ENCODE measurements at regions not wholly inside any gene's neighbourhood (a gene's known extent, or its start where the extent isn't known, plus 50 kb on each side); places are given as distances from the start of the nearest gene placed in this dataset.

DNA sequence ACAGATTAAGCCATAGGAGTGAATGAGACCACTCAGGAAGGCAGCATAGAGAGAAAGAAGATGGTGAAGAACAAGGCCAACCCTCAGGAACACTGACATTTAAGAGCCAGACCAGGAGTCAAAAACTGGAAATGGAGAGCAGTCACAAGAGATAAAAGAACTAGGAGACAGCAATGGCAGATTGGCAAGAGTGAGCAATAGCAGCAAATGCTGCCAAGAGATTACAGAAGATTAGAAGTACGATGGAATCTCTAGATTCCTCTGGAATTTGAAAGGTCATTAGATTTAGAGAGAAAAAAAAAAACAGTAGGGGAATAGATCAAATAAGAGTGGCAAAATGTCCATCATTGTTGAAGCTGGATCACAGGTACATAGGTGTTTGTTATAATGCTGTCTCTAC lies 73.4 kb upstream of the SLC44A1 start:
- no peak for TF ChIP-seq EP300 (IDR thresholded peaks at IDR 0.05)
- TF ChIP-seq POLR2AphosphoS5 (IDR thresholded peaks at IDR 0.05): no peak
- Histone ChIP-seq H3K9me3 (no peaks in the 10 kb centered on the region), H3K4me3 (no peak overlapping the region), H3K4me1 (no peaks in the 10 kb centered on the region), H3K36me3 (no peaks in the 10 kb centered on the region), H3K27me3 (no peaks in the 10 kb centered on the region), H3K27ac (replicated peaks in 1 of 4) (no peak overlapping the region)
- intact Hi-C loops (cut with DNase I): no loop called here
- WGBS: 62% methylated on average over 1 of the region's 1 CpG
- DNase-seq (ENCODE audit: extremely low spot score): no peak

DNA sequence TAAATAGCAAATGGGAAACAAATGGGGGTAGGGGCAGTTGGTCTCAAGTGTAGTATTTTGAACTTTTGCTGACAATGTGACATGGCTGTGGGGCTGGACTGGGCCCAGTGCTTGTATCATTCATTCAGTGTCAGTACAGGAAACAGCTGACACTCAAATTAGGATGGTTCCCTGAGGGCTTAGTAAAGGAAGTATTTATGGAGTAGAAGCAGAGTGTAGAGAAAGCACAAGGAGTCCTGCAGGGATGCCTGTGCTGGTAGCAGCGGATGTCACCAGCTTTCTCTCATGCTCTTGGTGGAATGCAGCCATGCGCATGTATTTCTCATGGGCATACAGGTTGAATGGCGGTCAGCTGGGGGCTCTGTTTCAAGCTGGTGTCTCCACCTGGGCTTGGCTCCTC lies 72.9 kb upstream of the SLC44A1 start:
- intact Hi-C loops (cut with DNase I): no loop called here
- Histone ChIP-seq H3K27ac (replicated peaks in 1 of 4) (no peak overlapping the region), H3K4me3 (no peak overlapping the region), H3K4me1 (no peaks in the 10 kb centered on the region), H3K36me3 (no peaks in the 10 kb centered on the region), H3K27me3 (no peaks in the 10 kb centered on the region), H3K9me3 (no peaks in the 10 kb centered on the region)
- no peak for TF ChIP-seq POLR2A (IDR thresholded peaks at IDR 0.05; ENCODE audit: low read depth)
- no peak for TF ChIP-seq POLR2AphosphoS5 (IDR thresholded peaks at IDR 0.05)
- TF ChIP-seq CTCF (IDR thresholded peaks at IDR 0.05): no peak
- TF ChIP-seq EP300 (IDR thresholded peaks at IDR 0.05): no peak
- no CpG with 5 or more reads among the region's 3 CpGs for WGBS
- DNase-seq (ENCODE audit: extremely low spot score): no peak

GRCh38 chr9:105172436-105172835 lies 72.0 kb upstream of the SLC44A1 start:
- DNase-seq (ENCODE audit: extremely low spot score): no peak

GRCh38 chr9:105173306-105173705 lies 71.1 kb upstream of the SLC44A1 start:
- no peaks in the 10 kb centered on the region for H3K9me3 ChIP-seq
- no peaks in the 10 kb centered on the region for H3K4me1 ChIP-seq
- intact Hi-C loops (cut with DNase I): no loop called here
- DNase-seq (ENCODE audit: extremely low spot score): no peak
- H3K4me3 ChIP-seq: no peak overlapping the region
- H3K27me3 ChIP-seq: no peaks in the 10 kb centered on the region
- TF ChIP-seq CTCF (IDR thresholded peaks at IDR 0.05) (no peak), POLR2A (IDR thresholded peaks at IDR 0.05; ENCODE audit: low read depth) (no peak), EP300 (IDR thresholded peaks at IDR 0.05) (no peak), POLR2AphosphoS5 (IDR thresholded peaks at IDR 0.05) (no peak)
- WGBS: 88% methylated on average over 4 of the region's 4 CpGs
- no peaks in the 10 kb centered on the region for H3K36me3 ChIP-seq
- H3K27ac ChIP-seq (replicated peaks in 1 of 4): no peak overlapping the region

More at GRCh38 chr9:105172436-105172835, 72.0 kb upstream of the SLC44A1 start:
- WGBS: 81% methylated on average over 5 of the region's 5 CpGs
- Histone ChIP-seq H3K4me3 (no peak overlapping the region), H3K27me3 (no peaks in the 10 kb centered on the region), H3K36me3 (no peaks in the 10 kb centered on the region), H3K4me1 (no peaks in the 10 kb centered on the region), H3K27ac (replicated peaks in 1 of 4) (no peak overlapping the region), H3K9me3 (no peaks in the 10 kb centered on the region)
- TF ChIP-seq POLR2A (IDR thresholded peaks at IDR 0.05; ENCODE audit: low read depth) (no peak), EP300 (IDR thresholded peaks at IDR 0.05) (no peak), CTCF (IDR thresholded peaks at IDR 0.05) (no peak)
- intact Hi-C loops (cut with DNase I): no loop called here

GRCh38 chr9:105173826-105174225 lies 70.6 kb upstream of the SLC44A1 start:
- H3K36me3 ChIP-seq: no peaks in the 10 kb centered on the region
- H3K9me3 ChIP-seq: no peaks in the 10 kb centered on the region
- TF ChIP-seq CTCF (IDR thresholded peaks at IDR 0.05) (no peak), EP300 (IDR thresholded peaks at IDR 0.05) (no peak), POLR2A (IDR thresholded peaks at IDR 0.05; ENCODE audit: low read depth) (no peak), POLR2AphosphoS5 (IDR thresholded peaks at IDR 0.05) (no peak)
- intact Hi-C loops (cut with DNase I): no loop called here
- no peaks in the 10 kb centered on the region for H3K4me1 ChIP-seq
- DNase-seq (ENCODE audit: extremely low spot score): no peak
- H3K4me3 ChIP-seq: no peak overlapping the region
- H3K27me3 ChIP-seq: no peaks in the 10 kb centered on the region
- 92% methylated on average over 4 of the region's 4 CpGs for WGBS
- no peak overlapping the region for H3K27ac ChIP-seq (replicated peaks in 1 of 4)

All from esophagus muscularis mucosa (tissue), 4 donors.